ENCODE measurements at regions not wholly inside any gene's neighbourhood (a gene's known extent, or its start where the extent isn't known, plus 50 kb on each side); places are given as distances from the start of the nearest gene placed in this dataset.

DNA sequence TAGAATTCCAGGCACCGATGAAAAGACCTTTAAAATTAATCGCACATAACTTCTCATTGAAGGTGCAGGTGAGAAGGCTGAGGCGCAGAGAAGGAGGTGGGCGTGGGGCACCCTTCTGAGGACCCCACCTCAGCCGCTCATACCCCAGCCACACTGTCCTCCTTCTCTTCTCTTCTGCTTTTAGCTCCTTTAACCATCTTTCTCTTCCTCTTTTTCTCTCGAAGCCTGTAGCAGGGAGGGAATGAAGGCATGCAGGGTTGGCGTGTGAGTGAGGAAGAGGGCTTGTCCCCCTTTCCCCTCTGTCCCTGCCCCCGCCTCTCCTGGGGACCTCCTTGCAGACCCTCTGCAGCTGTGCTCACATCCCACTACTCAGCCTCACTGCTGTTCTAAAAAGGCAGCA is 57.8 kb upstream of the CACNA1E start:
- no peak for TF ChIP-seq EZH2phosphoT487 (IDR thresholded peaks at IDR 0.05; ENCODE audit: borderline replicate concordance)
- TF ChIP-seq, protein P1, sequence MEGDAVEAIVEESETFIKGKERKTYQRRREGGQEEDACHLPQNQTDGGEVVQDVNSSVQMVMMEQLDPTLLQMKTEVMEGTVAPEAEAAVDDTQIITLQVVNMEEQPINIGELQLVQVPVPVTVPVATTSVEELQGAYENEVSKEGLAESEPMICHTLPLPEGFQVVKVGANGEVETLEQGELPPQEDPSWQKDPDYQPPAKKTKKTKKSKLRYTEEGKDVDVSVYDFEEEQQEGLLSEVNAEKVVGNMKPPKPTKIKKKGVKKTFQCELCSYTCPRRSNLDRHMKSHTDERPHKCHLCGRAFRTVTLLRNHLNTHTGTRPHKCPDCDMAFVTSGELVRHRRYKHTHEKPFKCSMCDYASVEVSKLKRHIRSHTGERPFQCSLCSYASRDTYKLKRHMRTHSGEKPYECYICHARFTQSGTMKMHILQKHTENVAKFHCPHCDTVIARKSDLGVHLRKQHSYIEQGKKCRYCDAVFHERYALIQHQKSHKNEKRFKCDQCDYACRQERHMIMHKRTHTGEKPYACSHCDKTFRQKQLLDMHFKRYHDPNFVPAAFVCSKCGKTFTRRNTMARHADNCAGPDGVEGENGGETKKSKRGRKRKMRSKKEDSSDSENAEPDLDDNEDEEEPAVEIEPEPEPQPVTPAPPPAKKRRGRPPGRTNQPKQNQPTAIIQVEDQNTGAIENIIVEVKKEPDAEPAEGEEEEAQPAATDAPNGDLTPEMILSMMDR (conservative IDR thresholded peaks at IDR 0.05; ENCODE audit: low read length): no peak
- Histone ChIP-seq H4K20me1 (ENCODE audit: insufficient read depth, low read length, poor library complexity, severe bottlenecking) (no peaks in the 10 kb centered on the region), H3K27me3 (ENCODE audit: insufficient read depth, low read length, poor library complexity, severe bottlenecking) (no peaks in the 10 kb centered on the region), H2AFZ (ENCODE audit: low read length) (no peak overlapping the region), H3K4me1 (ENCODE audit: insufficient read depth, low read length, poor library complexity, severe bottlenecking) (peaks cover 5% of the 10 kb centered on the region), H3K4me2 (ENCODE audit: low read depth, low read length, poor library complexity, severe bottlenecking) (no peak overlapping the region), H3F3A (ENCODE audit: low read depth) (no peaks in the 10 kb centered on the region), H3K9me3 (ENCODE audit: insufficient read depth, low read depth, low read length) (no peaks in the 10 kb centered on the region), H3K9ac (ENCODE audit: low read depth, low read length, poor library complexity, severe bottlenecking) (no peak overlapping the region), H3K36me3 (ENCODE audit: insufficient read depth, low read length) (no peaks in the 10 kb centered on the region), H3K4me3 (ENCODE audit: low read length, poor library complexity, severe bottlenecking) (no peak overlapping the region), H3K79me2 (ENCODE audit: insufficient read depth, low read length) (no peaks in the 10 kb centered on the region), H3K9me2 (replicated peaks; ENCODE audit: low read depth, low read length) (no peaks in the 10 kb centered on the region)

DNA sequence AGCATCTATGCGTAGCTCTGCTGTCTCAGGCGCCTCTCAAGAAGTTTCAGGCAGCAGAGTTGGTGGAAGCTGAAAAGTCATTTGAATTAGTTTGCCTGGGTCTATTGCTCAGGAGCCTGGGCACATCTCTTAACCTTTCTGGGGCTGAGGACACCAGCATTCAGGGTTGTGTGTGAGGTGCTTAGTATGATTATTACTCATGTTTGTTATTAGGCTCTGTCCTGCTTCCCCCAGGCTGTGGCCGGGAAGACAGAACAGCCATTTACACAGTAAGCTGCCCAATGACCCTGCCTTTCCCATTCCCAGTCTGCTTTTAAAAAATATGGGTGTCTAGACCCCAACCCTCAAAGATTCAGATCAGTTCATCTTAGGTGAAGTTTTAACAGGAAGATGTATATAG is 53.9 kb upstream of the CACNA1E start:
- Histone ChIP-seq H3K4me3 (ENCODE audit: low read length, poor library complexity, severe bottlenecking) (no peak overlapping the region), H3K4me1 (ENCODE audit: insufficient read depth, low read length, poor library complexity, severe bottlenecking) (peaks cover 3% of the 10 kb centered on the region), H3K79me2 (ENCODE audit: insufficient read depth, low read length) (no peaks in the 10 kb centered on the region), H3K9ac (ENCODE audit: low read depth, low read length, poor library complexity, severe bottlenecking) (no peak overlapping the region), H3F3A (ENCODE audit: low read depth) (no peaks in the 10 kb centered on the region), H3K36me3 (ENCODE audit: insufficient read depth, low read length) (no peaks in the 10 kb centered on the region), H3K9me3 (ENCODE audit: insufficient read depth, low read depth, low read length) (no peaks in the 10 kb centered on the region), H4K20me1 (ENCODE audit: insufficient read depth, low read length, poor library complexity, severe bottlenecking) (no peaks in the 10 kb centered on the region), H2AFZ (ENCODE audit: low read length) (no peak overlapping the region), H3K9me2 (replicated peaks; ENCODE audit: low read depth, low read length) (no peaks in the 10 kb centered on the region), H3K27me3 (ENCODE audit: insufficient read depth, low read length, poor library complexity, severe bottlenecking) (no peaks in the 10 kb centered on the region), H3K4me2 (ENCODE audit: low read depth, low read length, poor library complexity, severe bottlenecking) (no peak overlapping the region)
- TF ChIP-seq, protein P1 (conservative IDR thresholded peaks at IDR 0.05; ENCODE audit: low read length): no peak
- TF ChIP-seq EZH2phosphoT487 (IDR thresholded peaks at IDR 0.05; ENCODE audit: borderline replicate concordance): no peak

DNA sequence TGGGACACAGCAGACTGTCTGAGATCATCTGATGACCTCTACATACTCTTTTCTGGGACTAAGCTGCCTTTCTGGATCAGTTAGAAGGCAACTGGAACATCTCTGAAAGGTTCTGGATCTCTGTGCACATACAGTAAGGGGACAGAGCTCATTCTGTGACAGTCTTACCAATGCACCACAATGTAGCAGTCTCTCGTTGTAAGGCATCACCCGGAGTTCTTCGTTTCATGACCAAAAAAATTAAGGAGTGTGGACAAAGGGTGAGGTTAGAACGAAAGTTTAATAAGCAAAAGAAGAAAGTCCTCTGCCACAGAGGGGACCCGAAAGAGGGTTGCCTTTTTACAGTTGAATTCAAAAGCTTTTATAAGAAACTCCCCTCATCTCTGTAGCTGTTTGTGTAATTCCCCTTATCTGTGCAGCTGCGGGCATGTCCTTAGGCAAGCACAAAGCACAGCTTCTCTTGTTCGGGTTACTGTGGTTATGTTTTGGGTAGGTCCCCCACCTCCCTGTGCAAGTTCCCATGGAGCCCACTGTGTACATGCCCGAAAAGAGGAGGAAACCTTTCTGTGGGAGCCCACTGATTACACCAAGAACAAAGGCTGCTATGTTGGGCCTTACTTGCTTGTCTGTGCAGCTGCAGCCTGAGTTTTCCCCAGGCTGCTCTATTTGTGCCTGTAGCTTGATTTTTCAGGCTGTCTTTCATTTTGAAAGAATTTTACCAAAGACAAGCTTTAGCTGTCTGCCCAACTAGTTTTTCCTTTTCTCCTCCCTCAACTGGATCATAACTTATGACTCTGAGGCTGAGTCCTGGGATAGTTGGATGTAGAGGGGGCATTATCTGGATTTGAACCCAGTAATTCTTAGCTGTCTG is 53.1 kb upstream of the CACNA1E start:
- no peaks in the 10 kb centered on the region for H3F3A ChIP-seq (ENCODE audit: low read depth)
- TF ChIP-seq, protein P1 (conservative IDR thresholded peaks at IDR 0.05; ENCODE audit: low read length): no peak
- TF ChIP-seq EZH2phosphoT487 (IDR thresholded peaks at IDR 0.05; ENCODE audit: borderline replicate concordance): no peak
- H3K4me1 ChIP-seq (ENCODE audit: insufficient read depth, low read length, poor library complexity, severe bottlenecking): no peaks in the 10 kb centered on the region
- no peaks in the 10 kb centered on the region for H3K9me3 ChIP-seq (ENCODE audit: insufficient read depth, low read depth, low read length)
- H2AFZ ChIP-seq (ENCODE audit: low read length): no peak overlapping the region
- no peaks in the 10 kb centered on the region for H3K27me3 ChIP-seq (ENCODE audit: insufficient read depth, low read length, poor library complexity, severe bottlenecking)
- H3K4me3 ChIP-seq (ENCODE audit: low read length, poor library complexity, severe bottlenecking): no peak overlapping the region
- no peaks in the 10 kb centered on the region for H4K20me1 ChIP-seq (ENCODE audit: insufficient read depth, low read length, poor library complexity, severe bottlenecking)
- no peak overlapping the region for H3K4me2 ChIP-seq (ENCODE audit: low read depth, low read length, poor library complexity, severe bottlenecking)
- no peak overlapping the region for H3K9ac ChIP-seq (ENCODE audit: low read depth, low read length, poor library complexity, severe bottlenecking)
- H3K79me2 ChIP-seq (ENCODE audit: insufficient read depth, low read length): no peaks in the 10 kb centered on the region
- H3K9me2 ChIP-seq (replicated peaks; ENCODE audit: low read depth, low read length): no peaks in the 10 kb centered on the region
- no peaks in the 10 kb centered on the region for H3K36me3 ChIP-seq (ENCODE audit: insufficient read depth, low read length)

All from Loucy (cell line).